GM13977 (cell line): ENCODE measurements at regions not wholly inside any gene's neighbourhood (a gene's known extent, or its start where the extent isn't known, plus 50 kb on each side); places are given as distances from the start of the nearest gene placed in this dataset.

Source experiments
- DNase-seq: peaks from one replicate; pipeline ENCODE4 v3.0.0; 2012; ENCODE audit warnings: low spot score
- CTCF ChIP-seq: IDR thresholded peaks from 2 replicates; pipeline ENCODE4 v1.5.1; 2012; ENCODE audit warnings: mild to moderate bottlenecking, control low read depth; ENCODE audit not compliant: insufficient read depth; ENCODE audit errors: extremely low read depth, missing control alignments
- in situ Hi-C: fragments of 300-500 bp; cut with MboI; formaldehyde crosslinking; loops from one replicate; pipeline ENCODE4 v1.12.0; 2022; ENCODE audit warnings: low sequenced_read_pairs, low pct_unique_long_range_greater_than_20kb, mixed read lengths, inconsistent platforms; ENCODE audit not compliant: unreplicated experiment

- DNase-seq = no peak
- TF ChIP-seq CTCF = no peak
- in situ Hi-C loops = no loop called here
Observed at GRCh38 chr6:71488186-71488585, 199.6 kb downstream of the OGFRL1 start.

GRCh38 chr6:71489736-71490135 lies 201.1 kb downstream of the OGFRL1 start:
- no peak for TF ChIP-seq CTCF
- in situ Hi-C loops = no loop called here

GRCh38 chr6:71490876-71491275 lies 202.3 kb downstream of the OGFRL1 start:
- in situ Hi-C loops = no loop called here
- no peak for DNase-seq
- TF ChIP-seq CTCF = no peak

More at GRCh38 chr6:71489736-71490135, 201.1 kb downstream of the OGFRL1 start:
- no peak for DNase-seq

GRCh38 chr6:71491844-71492243 lies 203.2 kb downstream of the OGFRL1 start:
- TF ChIP-seq CTCF = no peak
- DNase-seq = no peak
- in situ Hi-C loops = no loop called here

- in situ Hi-C loops = no loop called here
- TF ChIP-seq CTCF = no peak
- DNase-seq = no peak
Observed at GRCh38 chr6:71492668-71493067, 204.1 kb downstream of the OGFRL1 start.

- in situ Hi-C loops = no loop called here
- no peak for TF ChIP-seq CTCF
- peak; percentile 19 for DNase-seq
Observed at GRCh38 chr6:71496018-71496721, 207.6 kb downstream of the OGFRL1 start.
